Right lobe of liver (tissue), 4 donors: ENCODE measurements at regions not wholly inside any gene's neighbourhood (a gene's known extent, or its start where the extent isn't known, plus 50 kb on each side); places are given as distances from the start of the nearest gene placed in this dataset.

ENCODE experiments used
- POLR2A ChIP-seq: fragments of 450-650 bp; IDR thresholded peaks from one replicate; pipeline ENCODE4 v1.6.1; 2017; ENCODE audit warnings: antibody characterized with exemption, mild to moderate bottlenecking
- TF ChIP-seq, protein P1 (sequence below), 4 donors: fragments of 200-600 bp in 3 of 4; fragments of 450-650 bp in 1 of 4; IDR thresholded peaks; one replicate each; pipeline versions ENCODE4 v1.5.1 to v1.8.0; 2016 to 2022; ENCODE audit warnings: antibody characterized with exemption in 4 of 4, mild to moderate bottlenecking in 2 of 4
- donor health status: DM: no; HTN: no; CAD: no.
- donor health status: DM: no; HTN: no; CAD: no.
- donor health status: DM: no; HTN: yes; CAD: no.

DNA sequence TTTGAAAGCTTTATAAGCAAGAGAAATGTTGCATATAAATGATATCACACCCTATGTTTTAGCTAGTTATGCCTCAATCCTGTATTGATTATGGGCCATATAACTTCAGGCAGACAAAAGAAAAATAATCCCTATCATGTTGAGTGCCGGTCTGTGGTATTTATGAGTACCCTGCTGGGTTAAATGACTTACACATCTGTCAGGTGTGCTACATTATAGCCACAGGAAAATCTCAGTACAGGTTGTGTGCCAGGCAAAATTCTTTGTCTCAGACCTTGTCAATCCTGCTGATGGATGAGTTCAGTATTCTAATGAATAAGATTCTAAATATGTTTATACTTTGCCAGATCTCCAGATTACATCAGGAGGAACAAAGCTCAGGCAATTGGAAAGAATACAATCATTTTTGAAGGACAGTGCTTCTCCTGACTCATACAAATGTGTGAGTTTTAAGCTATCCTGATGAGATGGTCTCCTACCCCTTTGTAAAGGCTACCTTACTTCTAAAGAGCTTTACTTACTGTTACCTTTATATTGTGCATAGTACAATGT lies 109.8 kb upstream of the FOXG1 start:
- TF ChIP-seq, protein P1, sequence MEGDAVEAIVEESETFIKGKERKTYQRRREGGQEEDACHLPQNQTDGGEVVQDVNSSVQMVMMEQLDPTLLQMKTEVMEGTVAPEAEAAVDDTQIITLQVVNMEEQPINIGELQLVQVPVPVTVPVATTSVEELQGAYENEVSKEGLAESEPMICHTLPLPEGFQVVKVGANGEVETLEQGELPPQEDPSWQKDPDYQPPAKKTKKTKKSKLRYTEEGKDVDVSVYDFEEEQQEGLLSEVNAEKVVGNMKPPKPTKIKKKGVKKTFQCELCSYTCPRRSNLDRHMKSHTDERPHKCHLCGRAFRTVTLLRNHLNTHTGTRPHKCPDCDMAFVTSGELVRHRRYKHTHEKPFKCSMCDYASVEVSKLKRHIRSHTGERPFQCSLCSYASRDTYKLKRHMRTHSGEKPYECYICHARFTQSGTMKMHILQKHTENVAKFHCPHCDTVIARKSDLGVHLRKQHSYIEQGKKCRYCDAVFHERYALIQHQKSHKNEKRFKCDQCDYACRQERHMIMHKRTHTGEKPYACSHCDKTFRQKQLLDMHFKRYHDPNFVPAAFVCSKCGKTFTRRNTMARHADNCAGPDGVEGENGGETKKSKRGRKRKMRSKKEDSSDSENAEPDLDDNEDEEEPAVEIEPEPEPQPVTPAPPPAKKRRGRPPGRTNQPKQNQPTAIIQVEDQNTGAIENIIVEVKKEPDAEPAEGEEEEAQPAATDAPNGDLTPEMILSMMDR (IDR thresholded peaks at IDR 0.05) = no peak
- TF ChIP-seq POLR2A = no peak
